Adrenal gland (tissue), 5 donors: ENCODE measurements at regions not wholly inside any gene's neighbourhood (a gene's known extent, or its start where the extent isn't known, plus 50 kb on each side); places are given as distances from the start of the nearest gene placed in this dataset.

Experiments
- POLR2A ChIP-seq, 2 donors: fragments of 450-650 bp; IDR thresholded peaks; one replicate each; pipeline ENCODE4 v1.6.1; 2017; ENCODE audit warnings: antibody characterized with exemption in 2 of 2, mild to moderate bottlenecking in 2 of 2, moderate library complexity in 1 of 2
- TF ChIP-seq, protein P1 (sequence below), 6 experiments: fragments of 450-650 bp in 4 of 6; fragments of 200-600 bp in 2 of 6; sonication (generic) in 1 of 6; IDR thresholded peaks; 1 replicate in 5 of 6; 2 replicates in 1 of 6; pipeline versions ENCODE4 v1.5.1 to v1.8.0; 2016 to 2021; ENCODE audit warnings: antibody characterized with exemption in 6 of 6, mild to moderate bottlenecking in 2 of 6, moderate library complexity in 1 of 6
- donor health status: DM: no; HTN: no; CAD: no.

DNA sequence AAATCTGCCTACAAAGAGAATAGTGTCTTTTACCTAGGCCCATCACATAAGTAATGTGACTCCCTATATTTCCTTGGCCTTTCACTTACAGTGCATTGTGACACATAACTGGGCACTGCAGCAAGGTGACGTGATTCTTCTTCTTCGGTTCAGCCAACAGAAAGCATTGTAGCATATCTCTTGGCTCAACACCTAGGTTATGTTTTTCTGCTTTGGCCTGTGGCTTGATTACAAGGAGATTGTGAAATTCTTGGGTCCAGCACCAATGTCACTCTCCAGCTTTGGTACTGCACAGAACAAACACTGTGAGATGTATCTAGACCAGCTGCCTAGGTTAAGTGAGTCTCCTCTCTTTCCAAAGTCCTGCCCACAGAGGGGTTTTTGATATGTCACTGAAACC, 995.1 kb upstream of the TSPY4 start:
- TF ChIP-seq, protein P1, sequence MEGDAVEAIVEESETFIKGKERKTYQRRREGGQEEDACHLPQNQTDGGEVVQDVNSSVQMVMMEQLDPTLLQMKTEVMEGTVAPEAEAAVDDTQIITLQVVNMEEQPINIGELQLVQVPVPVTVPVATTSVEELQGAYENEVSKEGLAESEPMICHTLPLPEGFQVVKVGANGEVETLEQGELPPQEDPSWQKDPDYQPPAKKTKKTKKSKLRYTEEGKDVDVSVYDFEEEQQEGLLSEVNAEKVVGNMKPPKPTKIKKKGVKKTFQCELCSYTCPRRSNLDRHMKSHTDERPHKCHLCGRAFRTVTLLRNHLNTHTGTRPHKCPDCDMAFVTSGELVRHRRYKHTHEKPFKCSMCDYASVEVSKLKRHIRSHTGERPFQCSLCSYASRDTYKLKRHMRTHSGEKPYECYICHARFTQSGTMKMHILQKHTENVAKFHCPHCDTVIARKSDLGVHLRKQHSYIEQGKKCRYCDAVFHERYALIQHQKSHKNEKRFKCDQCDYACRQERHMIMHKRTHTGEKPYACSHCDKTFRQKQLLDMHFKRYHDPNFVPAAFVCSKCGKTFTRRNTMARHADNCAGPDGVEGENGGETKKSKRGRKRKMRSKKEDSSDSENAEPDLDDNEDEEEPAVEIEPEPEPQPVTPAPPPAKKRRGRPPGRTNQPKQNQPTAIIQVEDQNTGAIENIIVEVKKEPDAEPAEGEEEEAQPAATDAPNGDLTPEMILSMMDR (IDR thresholded peaks at IDR 0.05) = no peak
- no peak for TF ChIP-seq POLR2A (IDR thresholded peaks at IDR 0.05)
